Aorta (tissue), 5 donors: ENCODE measurements at regions not wholly inside any gene's neighbourhood (a gene's known extent, or its start where the extent isn't known, plus 50 kb on each side); places are given as distances from the start of the nearest gene placed in this dataset.

Source experiments
- ATAC-seq: fragments of 200-7000 bp; cut with Tn5 transposase; one replicate; pipeline ENCODE4 v1.9.1; 2022; ENCODE audit warnings: moderate library complexity; ENCODE audit not compliant: low FRiP score
- DNase-seq, 2 donors: peaks; one replicate each; pipeline ENCODE4 v3.0.0-alpha.2; 2020
- H3K27ac ChIP-seq, 2 donors: one replicate each; pipeline ENCODE4 v1.5.1; 2013; ENCODE audit warnings: low read length in 2 of 2, mild to moderate bottlenecking in 2 of 2, moderate library complexity in 2 of 2, control low read depth in 1 of 2, inconsistent platforms in 1 of 2, low read depth in 1 of 2
- H3K27me3 ChIP-seq, 2 donors: one replicate each; pipeline ENCODE4 v1.6.1; 2013; ENCODE audit warnings: control low read depth in 1 of 2, low read length in 1 of 2, mild to moderate bottlenecking in 1 of 2, moderate library complexity in 1 of 2; ENCODE audit not compliant: insufficient read depth in 2 of 2, control insufficient read depth in 1 of 2
- H3K36me3 ChIP-seq, 2 donors: one replicate each; pipeline ENCODE4 v1.6.1; 2013; ENCODE audit warnings: control low read depth in 1 of 2, low read length in 1 of 2, mild to moderate bottlenecking in 1 of 2; ENCODE audit not compliant: insufficient read depth in 2 of 2, control insufficient read depth in 1 of 2
- H3K4me1 ChIP-seq, 2 donors: one replicate each; pipeline ENCODE4 v1.6.1; 2013; ENCODE audit warnings: low read length in 2 of 2, control low read depth in 1 of 2, mild to moderate bottlenecking in 1 of 2, moderate library complexity in 1 of 2; ENCODE audit not compliant: insufficient read depth in 2 of 2, control insufficient read depth in 1 of 2
- H3K4me3 ChIP-seq, 2 donors: one replicate each; pipeline ENCODE4 v1.5.1; 2013; ENCODE audit warnings: low read length in 2 of 2, control low read depth in 1 of 2, mild to moderate bottlenecking in 1 of 2
- H3K9me3 ChIP-seq: one replicate; pipeline ENCODE4 v1.6.1; 2013; ENCODE audit warnings: mild to moderate bottlenecking, low read length; ENCODE audit not compliant: control insufficient read depth
- WGBS, 2 donors: extraction: QIAGEN DNeasy Blood & Tissue Kit; methylation state at CpG; one replicate each; pipeline ENCODE4 v1.1.7; 2013; 5-methylcytosine and 5-hydroxymethylcytosine counted together
- intact Hi-C, 2 donors: fragments of 100-400 bp; cut with DNase I; formaldehyde crosslinking; loops; one replicate each; pipeline versions ENCODE4 v1.14.2 to v1.15.0; 2022
- donor health status: healthy with polysubstance abuse.
- donor health status: Bipolar disorder and iron deficiency.
- donor health status: DM: no; HTN: no; CAD: no.
- donor health status: DM: no; HTN: no; CAD: no.
- donor health status: DM: yes; HTN: yes; CAD: no.

DNA sequence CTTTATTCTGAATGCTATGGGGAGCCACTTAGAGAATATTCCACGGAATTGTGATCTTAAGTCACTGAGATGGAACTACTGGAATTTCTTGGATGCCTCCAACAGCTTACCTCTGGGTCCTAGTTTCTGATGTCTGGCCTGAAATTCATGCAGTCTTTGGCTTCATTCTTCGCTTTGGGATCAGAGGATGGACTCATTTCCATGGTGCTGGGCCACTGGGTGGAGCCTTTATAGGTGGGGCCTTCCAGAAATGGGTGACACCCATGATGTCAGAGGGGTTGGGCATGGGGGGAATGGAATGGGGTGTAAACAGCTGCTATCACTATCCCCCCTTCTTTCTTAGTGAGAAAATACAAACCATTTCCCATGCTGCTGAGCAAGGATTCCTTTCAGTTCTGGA is 73.7 kb upstream of the FGGY start:
- no peaks in the 10 kb centered on the region for H3K36me3 ChIP-seq
- no peaks in the 10 kb centered on the region for H3K9me3 ChIP-seq
- intact Hi-C loops, result no loop called here
- ATAC-seq (peak; percentile 61), DNase-seq (peak in 1 of 2 donors; percentile 49)
- 11 to 22% methylated on average over 2 of the region's 2 CpGs for WGBS, 2 donors
- peak overlapping the region in 1 of 2 donors; percentile 57 for H3K27ac ChIP-seq
- H3K4me1 ChIP-seq, result no peaks in the 10 kb centered on the region
- no peaks in the 10 kb centered on the region for H3K27me3 ChIP-seq
- no peak overlapping the region for H3K4me3 ChIP-seq

DNA sequence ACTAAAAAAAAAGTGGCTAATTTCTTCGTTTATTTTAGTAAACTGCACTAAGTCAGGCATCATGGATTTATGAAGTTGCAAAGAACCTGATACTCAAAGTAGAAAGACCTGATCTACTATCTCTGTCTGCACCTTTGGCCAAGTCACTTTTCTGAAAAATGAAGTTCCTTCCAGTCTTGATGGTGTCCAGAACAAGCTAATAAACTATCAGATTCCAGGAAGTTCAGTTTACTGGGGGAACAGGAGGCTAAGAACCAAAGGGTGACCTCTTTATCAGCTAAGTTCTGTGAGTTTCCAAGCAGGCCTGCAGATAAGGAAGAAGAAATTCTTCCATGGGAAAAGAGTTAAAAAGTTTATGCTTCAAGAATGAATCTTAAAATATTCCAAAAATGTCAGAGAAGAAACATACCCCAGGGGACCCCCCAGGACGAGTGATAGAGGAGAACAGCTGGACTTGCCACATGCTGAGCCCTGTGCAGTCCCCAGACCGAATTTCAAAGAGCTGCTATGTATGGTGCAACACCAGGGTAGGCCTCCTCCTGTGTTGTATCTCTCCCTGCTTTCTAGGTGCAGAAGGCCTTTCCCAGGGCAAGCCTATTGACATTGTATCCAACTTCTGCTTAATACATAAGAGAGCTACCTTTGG is 72.8 kb upstream of the FGGY start:
- intact Hi-C loops, result no loop called here
- Histone ChIP-seq H3K4me3 (no peak overlapping the region), H3K9me3 (no peaks in the 10 kb centered on the region), H3K4me1 (peaks cover 0 to 2% of the 10 kb centered on the region in 2 donors), H3K27me3 (no peaks in the 10 kb centered on the region), H3K36me3 (no peaks in the 10 kb centered on the region), H3K27ac (no peak overlapping the region)
- DNase-seq, result no peak
- no peak for ATAC-seq
- WGBS, 2 donors, result 55 to 62% methylated on average over 3 of the region's 3 CpGs

DNA sequence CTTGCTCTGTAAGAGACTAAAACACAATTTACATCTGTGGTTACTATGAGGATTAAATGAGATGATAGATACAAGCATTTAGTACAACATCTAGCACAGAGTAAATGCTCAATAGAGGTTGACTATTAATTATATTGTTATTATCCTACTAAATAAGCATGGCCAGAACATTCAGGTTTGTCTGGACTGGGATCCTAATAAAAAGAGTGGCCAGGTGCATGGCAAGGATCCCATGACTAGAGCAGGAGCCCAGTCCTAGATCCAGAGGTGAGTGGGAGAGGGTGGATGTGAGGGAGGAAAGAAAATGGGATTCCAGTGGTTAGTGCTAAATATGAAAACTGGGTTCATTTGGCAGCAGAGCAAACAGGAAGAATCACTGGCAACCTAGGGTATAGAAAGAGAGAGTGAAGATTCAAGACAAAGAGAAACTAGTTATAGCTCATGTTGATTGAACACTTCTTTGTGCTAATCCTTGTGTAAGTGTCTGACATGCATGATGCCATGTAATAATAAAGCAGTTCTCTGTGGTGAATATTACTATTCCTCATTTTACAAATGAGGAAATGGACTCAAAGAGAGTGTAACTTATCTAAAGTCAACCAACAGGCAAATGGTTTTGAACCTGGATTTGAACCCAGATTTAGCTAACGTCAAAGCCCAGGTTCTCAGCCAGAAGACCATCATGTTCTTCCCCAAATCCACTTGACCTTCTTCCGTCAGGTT is 71.1 kb upstream of the FGGY start:
- 94 to 96% methylated on average over 2 of the region's 2 CpGs for WGBS, 2 donors
- H3K4me3 ChIP-seq, result no peak overlapping the region
- H3K9me3 ChIP-seq, result no peaks in the 10 kb centered on the region
- H3K36me3 ChIP-seq, result no peaks in the 10 kb centered on the region
- intact Hi-C loops, result no loop called here
- H3K4me1 ChIP-seq, result peaks cover 0 to 2% of the 10 kb centered on the region in 2 donors
- no peaks in the 10 kb centered on the region for H3K27me3 ChIP-seq
- DNase-seq (no peak), ATAC-seq (no peak)
- H3K27ac ChIP-seq, result no peak overlapping the region

DNA sequence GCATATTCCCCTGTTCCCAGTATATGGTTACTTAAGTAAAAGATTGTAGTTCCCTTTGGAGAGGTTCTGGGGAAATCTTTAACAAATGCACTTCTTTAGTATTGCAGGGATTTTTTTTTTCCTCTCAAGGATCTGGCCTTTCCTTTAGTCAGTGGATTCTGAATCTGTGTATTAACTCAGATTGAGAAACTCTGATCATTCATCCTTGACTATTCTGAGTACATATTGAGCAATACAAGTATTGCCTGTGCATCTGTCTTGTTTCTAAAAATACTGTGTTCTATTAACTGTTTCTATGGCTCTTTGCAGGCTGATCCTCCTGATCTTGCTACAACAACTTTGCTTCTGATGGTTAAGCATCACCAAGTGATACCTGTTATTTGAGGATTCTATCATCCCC is 67.8 kb upstream of the FGGY start:
- ATAC-seq, result peak; percentile 52
- H3K4me1 ChIP-seq, result peaks cover 0 to 2% of the 10 kb centered on the region in 2 donors
- H3K27ac ChIP-seq, result no peak overlapping the region
- no peaks in the 10 kb centered on the region for H3K27me3 ChIP-seq
- no peaks in the 10 kb centered on the region for H3K36me3 ChIP-seq
- no peak overlapping the region for H3K4me3 ChIP-seq
- intact Hi-C loops, result no loop called here
- no peaks in the 10 kb centered on the region for H3K9me3 ChIP-seq
- no peak for DNase-seq

DNA sequence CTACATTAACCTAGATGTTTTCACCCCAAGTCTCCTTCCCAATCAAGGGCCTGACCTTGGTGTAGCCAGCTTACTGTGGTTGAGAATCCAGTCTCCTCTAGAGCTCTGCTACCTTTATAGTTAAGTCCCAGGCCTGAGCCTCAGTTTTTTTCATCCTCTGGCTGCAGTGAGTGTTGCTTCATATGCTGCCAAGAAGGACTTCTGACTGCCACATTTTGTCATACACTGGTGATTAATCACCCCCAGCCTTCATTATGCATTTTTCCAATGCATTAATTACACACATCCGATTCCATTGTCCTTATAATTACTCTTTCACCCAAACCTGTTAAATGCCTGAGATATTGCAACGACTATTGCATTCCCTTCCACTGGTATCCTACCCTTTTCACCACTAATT is 66.3 kb upstream of the FGGY start:
- 14 to 26% methylated on average over 2 of the region's 2 CpGs for WGBS, 2 donors
- H3K4me1 ChIP-seq, result peaks cover 0 to 2% of the 10 kb centered on the region in 2 donors

DNA sequence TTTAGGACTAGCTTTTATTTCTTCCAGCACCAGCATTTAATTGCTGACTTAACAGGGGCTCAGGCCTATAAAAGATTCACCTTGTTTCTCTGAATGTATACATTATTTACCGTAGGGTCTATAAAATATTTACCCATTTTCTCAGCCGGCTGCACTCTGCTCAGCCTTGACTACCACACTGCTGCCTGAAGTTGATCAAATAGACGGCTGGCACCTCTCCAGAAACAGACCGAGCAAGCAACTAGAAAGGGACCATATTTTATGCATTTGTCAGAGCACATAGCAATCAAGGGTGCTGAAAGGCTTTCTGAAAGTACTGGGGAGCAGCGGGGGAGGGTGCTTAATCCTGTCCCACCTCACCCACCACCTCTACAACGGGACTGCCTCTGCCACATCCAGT is 64.7 kb upstream of the FGGY start:
- intact Hi-C loops, result no loop called here
- Histone ChIP-seq H3K4me3 (no peak overlapping the region), H3K4me1 (peaks cover 0 to 2% of the 10 kb centered on the region in 2 donors), H3K27me3 (no peaks in the 10 kb centered on the region), H3K9me3 (no peaks in the 10 kb centered on the region), H3K27ac (no peak overlapping the region), H3K36me3 (no peaks in the 10 kb centered on the region)
- 31 to 33% methylated on average over 6 of the region's 6 CpGs for WGBS, 2 donors
- ATAC-seq (no peak), DNase-seq (peak in 1 of 2 donors; percentile 61)

More for the DNA sequence above, 66.3 kb upstream of the FGGY start:
- intact Hi-C loops, result no loop called here
- H3K4me3 ChIP-seq, result no peak overlapping the region
- ATAC-seq, result no peak
- DNase-seq, result no peak
- H3K36me3 ChIP-seq, result no peaks in the 10 kb centered on the region
- H3K9me3 ChIP-seq, result no peaks in the 10 kb centered on the region
- no peak overlapping the region for H3K27ac ChIP-seq
- no peaks in the 10 kb centered on the region for H3K27me3 ChIP-seq

DNA sequence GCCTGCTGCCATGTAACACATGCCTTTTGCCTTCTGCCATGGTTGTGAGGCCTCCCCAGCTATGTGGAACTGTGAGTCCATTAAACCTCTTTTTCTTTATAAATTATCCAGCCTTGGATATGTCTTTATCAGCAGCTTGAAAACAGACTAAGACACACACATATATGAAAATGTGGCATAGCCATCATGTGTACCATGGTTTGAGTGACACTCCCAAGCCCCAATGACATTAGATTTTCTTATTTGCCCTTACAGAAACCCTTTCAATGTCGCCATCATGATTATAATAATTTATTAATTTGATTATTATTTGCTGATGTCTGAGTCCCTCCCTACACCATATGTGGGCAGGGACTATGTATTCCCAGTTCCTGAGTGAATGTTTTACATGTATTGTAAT is 63.5 kb upstream of the FGGY start:
- Histone ChIP-seq H3K9me3 (no peaks in the 10 kb centered on the region), H3K27ac (no peak overlapping the region), H3K4me3 (no peak overlapping the region), H3K27me3 (no peaks in the 10 kb centered on the region), H3K36me3 (no peaks in the 10 kb centered on the region), H3K4me1 (peaks cover 0 to 2% of the 10 kb centered on the region in 2 donors)
- DNase-seq (no peak), ATAC-seq (no peak)
- WGBS, 2 donors, result 97 to 98% methylated on average over 1 of the region's 1 CpG
- intact Hi-C loops, result no loop called here

DNA sequence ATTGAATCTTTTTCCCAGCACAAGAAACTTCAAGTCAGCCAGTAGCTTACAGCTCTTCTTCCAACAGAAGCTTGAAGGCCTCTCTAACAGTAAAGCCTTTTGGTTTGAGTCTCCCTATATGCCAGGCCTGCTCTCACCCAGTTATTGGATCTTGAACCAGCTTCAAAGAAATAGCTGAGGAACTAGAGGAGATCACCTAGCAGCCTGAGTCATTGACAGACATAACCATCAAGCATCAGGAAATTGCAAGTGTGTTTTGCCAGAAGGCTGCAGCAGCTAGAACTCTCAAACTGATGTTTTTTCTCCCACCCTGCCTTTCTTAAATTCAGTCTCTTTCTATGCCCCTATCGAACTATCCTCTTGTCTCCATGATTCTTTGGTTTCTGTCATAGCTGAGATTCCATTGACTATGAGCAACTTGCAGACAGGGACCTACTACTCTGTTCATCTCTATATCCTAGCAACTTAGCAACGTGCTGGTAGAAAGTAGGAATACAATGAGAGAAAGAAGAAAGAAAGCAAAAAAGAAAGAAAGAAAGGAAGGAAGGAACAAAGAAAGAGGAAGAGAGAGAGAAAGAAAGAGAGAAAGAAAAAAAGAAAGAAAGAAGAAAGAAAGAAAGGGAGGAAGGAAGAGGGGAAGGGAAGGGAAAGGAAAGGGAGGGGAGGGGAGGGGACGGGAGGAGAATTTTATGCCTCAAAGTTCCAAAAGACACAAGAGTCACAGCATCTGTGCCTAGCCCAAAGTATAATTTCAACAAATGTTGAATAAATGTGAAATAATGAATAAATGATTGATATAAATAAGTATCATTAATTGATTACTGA is 60.0 kb upstream of the FGGY start:
- H3K4me3 ChIP-seq, result no peak overlapping the region
- 86 to 88% methylated on average over 3 of the region's 3 CpGs for WGBS, 2 donors
- ATAC-seq (no peak), DNase-seq (no peak)
- no peak overlapping the region for H3K27ac ChIP-seq
- intact Hi-C loops, result no loop called here
- peaks cover 0 to 3% of the 10 kb centered on the region in 2 donors for H3K4me1 ChIP-seq
- no peaks in the 10 kb centered on the region for H3K9me3 ChIP-seq
- no peaks in the 10 kb centered on the region for H3K36me3 ChIP-seq
- H3K27me3 ChIP-seq, result no peaks in the 10 kb centered on the region
